ENCODE measurements at regions not wholly inside any gene's neighbourhood (a gene's known extent, or its start where the extent isn't known, plus 50 kb on each side); places are given as distances from the start of the nearest gene placed in this dataset.

GRCh38 chr1:234985516-234986294, 142.9 kb downstream of the TOMM20 start:
- CTCF ChIA-PET, result interaction anchor here (0.7 kb wide), 1 partner anchor 13 kb away, joined by 4 read pairs; no protein-coding TSS in a partner anchor

GRCh38 chr1:234985007-234985370, 143.6 kb downstream of the TOMM20 start:
- no peaks in the 10 kb centered on the region for H3K36me3 Mint-ChIP-seq (ENCODE audit: low read depth)
- Histone ChIP-seq H3K36me3 (ENCODE audit: insufficient read depth, low read length) (no peaks in the 10 kb centered on the region), H3K27ac (ENCODE audit: low read depth in 1 of 2, low read length in 2 of 2) (no peak overlapping the region), H3K4me1 (ENCODE audit: insufficient read depth, low read length) (peaks cover 54% of the 10 kb centered on the region), H3K9me3 (ENCODE audit: control insufficient read depth in 1 of 2, insufficient read depth in 1 of 2, low read length in 2 of 2) (no peaks in the 10 kb centered on the region), H3K4me3 (ENCODE audit: low read length) (no peak overlapping the region), H3K27me3 (ENCODE audit: control insufficient read depth in 1 of 2, insufficient read depth in 2 of 2, low read length in 2 of 2) (no peaks in the 10 kb centered on the region)
- no peaks in the 10 kb centered on the region for H3K9me3 Mint-ChIP-seq
- POLR2A ChIA-PET, result no interaction called here
- TF ChIP-seq CTCF (IDR thresholded peaks at IDR 0.05), result no peak
- intact Hi-C loops (cut with DNase I, micrococcal nuclease), result loop anchor here in 1 of 2 experiments (10.0 kb wide), 1 partner anchor 90 kb away; no protein-coding TSS in a partner anchor
- no peak overlapping the region for H3K4me3 Mint-ChIP-seq
- H3K27me3 Mint-ChIP-seq, result no peaks in the 10 kb centered on the region
- no peak for DNase-seq
- ATAC-seq (ENCODE audit: poor library complexity), result no peak
- CTCF ChIA-PET, result no interaction called here
- no peak overlapping the region for H3K27ac Mint-ChIP-seq
- peaks cover 62% of the 10 kb centered on the region for H3K4me1 Mint-ChIP-seq (ENCODE audit: low read depth)

More at GRCh38 chr1:234985516-234986294, 142.9 kb downstream of the TOMM20 start:
- Histone ChIP-seq H3K9me3 (ENCODE audit: control insufficient read depth in 1 of 2, insufficient read depth in 1 of 2, low read length in 2 of 2) (no peaks in the 10 kb centered on the region), H3K27ac (ENCODE audit: low read depth in 1 of 2, low read length in 2 of 2) (no peak overlapping the region), H3K4me1 (ENCODE audit: insufficient read depth, low read length) (peaks cover 48% of the 10 kb centered on the region), H3K36me3 (ENCODE audit: insufficient read depth, low read length) (no peaks in the 10 kb centered on the region), H3K27me3 (ENCODE audit: control insufficient read depth in 1 of 2, insufficient read depth in 2 of 2, low read length in 2 of 2) (no peaks in the 10 kb centered on the region), H3K4me3 (ENCODE audit: low read length) (no peak overlapping the region)
- Mint-ChIP-seq H3K9me3 (no peaks in the 10 kb centered on the region), H3K4me1 (ENCODE audit: low read depth) (peaks cover 60% of the 10 kb centered on the region), H3K4me3 (no peak overlapping the region), H3K27me3 (no peaks in the 10 kb centered on the region), H3K36me3 (ENCODE audit: low read depth) (no peaks in the 10 kb centered on the region), H3K27ac (no peak overlapping the region)
- no peak for DNase-seq
- POLR2A ChIA-PET, result interaction anchor here (0.6 to 0.7 kb wide), 2 partner anchors 59 to 69 kb away, joined by 3 read pairs; no protein-coding TSS in a partner anchor
- intact Hi-C loops (cut with DNase I, micrococcal nuclease), result loop anchor here in 1 of 2 experiments (10.0 kb wide), 1 partner anchor 89 kb away; no protein-coding TSS in a partner anchor
- ATAC-seq (ENCODE audit: poor library complexity), result no peak
- TF ChIP-seq CTCF (IDR thresholded peaks at IDR 0.05), result no peak

- H3K4me3 Mint-ChIP-seq, result no peak overlapping the region
- Histone ChIP-seq H3K27me3 (ENCODE audit: control insufficient read depth in 1 of 2, insufficient read depth in 2 of 2, low read length in 2 of 2) (no peaks in the 10 kb centered on the region), H3K36me3 (ENCODE audit: insufficient read depth, low read length) (no peaks in the 10 kb centered on the region), H3K4me3 (ENCODE audit: low read length) (no peak overlapping the region), H3K4me1 (ENCODE audit: insufficient read depth, low read length) (peaks cover 62% of the 10 kb centered on the region), H3K27ac (ENCODE audit: low read depth in 1 of 2, low read length in 2 of 2) (no peak overlapping the region), H3K9me3 (ENCODE audit: control insufficient read depth in 1 of 2, insufficient read depth in 1 of 2, low read length in 2 of 2) (no peaks in the 10 kb centered on the region)
- H3K27ac Mint-ChIP-seq, result no peak overlapping the region
- H3K4me1 Mint-ChIP-seq (ENCODE audit: low read depth), result peaks cover 69% of the 10 kb centered on the region
- no peak for DNase-seq
- no peaks in the 10 kb centered on the region for H3K36me3 Mint-ChIP-seq (ENCODE audit: low read depth)
- ChIA-PET POLR2A (interaction anchor here (1.4 kb wide), 1 partner anchor 13 kb away, joined by 4 read pairs; no protein-coding TSS in a partner anchor), CTCF (interaction anchor here (0.7 kb wide), 1 partner anchor 65 kb away, joined by 3 read pairs; no protein-coding TSS in a partner anchor)
- no peak for TF ChIP-seq CTCF (IDR thresholded peaks at IDR 0.05)
- no peaks in the 10 kb centered on the region for H3K9me3 Mint-ChIP-seq
- H3K27me3 Mint-ChIP-seq, result no peaks in the 10 kb centered on the region
- intact Hi-C loops (cut with DNase I, micrococcal nuclease), result loop anchor here in 1 of 2 experiments (10.0 kb wide), 1 partner anchor 91 kb away; no protein-coding TSS in a partner anchor
- ATAC-seq (ENCODE audit: poor library complexity), result no peak
Measured at GRCh38 chr1:234983564-234984238, 144.9 kb downstream of the TOMM20 start.
